ENCODE measurements at regions not wholly inside any gene's neighbourhood (a gene's known extent, or its start where the extent isn't known, plus 50 kb on each side); places are given as distances from the start of the nearest gene placed in this dataset.

DNA sequence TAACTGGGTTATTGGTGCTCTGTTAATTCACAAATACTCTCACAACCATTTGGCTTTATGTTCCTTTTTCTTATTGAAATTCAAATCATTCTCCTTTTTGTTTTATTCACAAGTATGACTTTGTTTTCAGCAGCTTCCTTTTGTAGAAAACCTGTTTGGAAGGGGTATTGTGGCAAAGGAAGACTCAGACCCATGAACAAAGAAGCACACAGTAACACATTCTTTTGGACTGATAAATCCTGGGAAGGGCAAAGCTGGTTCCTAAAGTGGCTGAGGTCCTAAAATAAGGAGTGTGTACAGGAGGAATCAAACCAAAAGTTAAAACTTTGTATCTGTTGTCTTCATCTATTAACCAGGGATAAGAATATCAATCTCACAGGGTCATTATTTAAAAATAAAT is 374.7 kb upstream of the FIGN start:
- DNase-seq (ENCODE audit: low spot score) = no peak
- POLR2A ChIA-PET (ENCODE audit: low non-redundant PET) = no interaction called here
- TF ChIP-seq, protein P1, sequence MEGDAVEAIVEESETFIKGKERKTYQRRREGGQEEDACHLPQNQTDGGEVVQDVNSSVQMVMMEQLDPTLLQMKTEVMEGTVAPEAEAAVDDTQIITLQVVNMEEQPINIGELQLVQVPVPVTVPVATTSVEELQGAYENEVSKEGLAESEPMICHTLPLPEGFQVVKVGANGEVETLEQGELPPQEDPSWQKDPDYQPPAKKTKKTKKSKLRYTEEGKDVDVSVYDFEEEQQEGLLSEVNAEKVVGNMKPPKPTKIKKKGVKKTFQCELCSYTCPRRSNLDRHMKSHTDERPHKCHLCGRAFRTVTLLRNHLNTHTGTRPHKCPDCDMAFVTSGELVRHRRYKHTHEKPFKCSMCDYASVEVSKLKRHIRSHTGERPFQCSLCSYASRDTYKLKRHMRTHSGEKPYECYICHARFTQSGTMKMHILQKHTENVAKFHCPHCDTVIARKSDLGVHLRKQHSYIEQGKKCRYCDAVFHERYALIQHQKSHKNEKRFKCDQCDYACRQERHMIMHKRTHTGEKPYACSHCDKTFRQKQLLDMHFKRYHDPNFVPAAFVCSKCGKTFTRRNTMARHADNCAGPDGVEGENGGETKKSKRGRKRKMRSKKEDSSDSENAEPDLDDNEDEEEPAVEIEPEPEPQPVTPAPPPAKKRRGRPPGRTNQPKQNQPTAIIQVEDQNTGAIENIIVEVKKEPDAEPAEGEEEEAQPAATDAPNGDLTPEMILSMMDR (conservative IDR thresholded peaks at IDR 0.05; ENCODE audit: low read depth) = no peak
- no peak overlapping the region for H3K27ac ChIP-seq
- CTCF ChIA-PET = no interaction called here

DNA sequence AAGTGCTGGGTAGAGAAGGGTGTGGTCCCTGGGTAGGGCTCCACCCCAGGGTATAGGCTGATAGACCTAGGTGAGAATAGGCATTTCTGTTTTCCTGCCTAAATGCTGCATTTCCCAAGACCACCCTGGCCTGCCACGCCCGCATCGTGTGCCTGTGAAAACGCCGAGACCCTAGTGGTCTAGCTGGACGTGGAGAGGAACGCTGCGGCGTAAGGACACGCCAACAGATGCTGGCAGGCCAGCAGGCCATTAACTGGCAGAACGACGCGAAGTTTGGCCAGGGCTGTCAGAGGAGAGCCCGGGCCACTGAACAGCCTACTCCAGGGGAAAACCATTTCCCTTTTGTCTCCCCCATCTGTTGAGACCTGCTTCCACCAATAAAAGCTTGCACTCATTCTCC is 373.2 kb upstream of the FIGN start:
- TF ChIP-seq, protein P1 (conservative IDR thresholded peaks at IDR 0.05; ENCODE audit: low read depth) = no peak
- ChIA-PET CTCF (interaction anchor here (0.9 kb wide), 1 partner anchor 321 kb away, joined by 4 read pairs; no protein-coding TSS in a partner anchor), POLR2A (ENCODE audit: low non-redundant PET) (no interaction called here)
- no peak for DNase-seq (ENCODE audit: low spot score)
- H3K27ac ChIP-seq = no peak overlapping the region

DNA sequence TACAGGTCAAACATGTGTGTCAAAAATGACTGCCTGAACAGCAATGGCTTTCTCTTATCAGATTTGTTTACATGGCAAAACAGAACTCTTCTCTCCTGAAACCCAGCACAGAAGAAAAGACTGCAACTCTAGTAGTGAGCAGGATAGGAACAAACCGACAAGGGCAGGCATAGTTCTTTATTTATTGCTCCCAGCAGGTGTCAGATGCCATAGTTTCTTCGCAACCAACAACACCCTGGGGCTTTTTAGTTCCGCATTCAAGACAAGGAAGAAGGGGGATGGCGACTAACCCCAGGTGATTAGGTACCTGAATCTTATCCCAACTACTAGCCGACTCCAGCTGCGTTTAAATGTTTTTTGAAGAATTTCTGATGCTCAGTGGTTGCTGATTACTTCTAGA is 367.5 kb upstream of the FIGN start:
- TF ChIP-seq, protein P1 (conservative IDR thresholded peaks at IDR 0.05; ENCODE audit: low read depth) = no peak
- CTCF ChIA-PET = no interaction called here
- H3K27ac ChIP-seq = no peak overlapping the region
- DNase-seq (ENCODE audit: low spot score) = no peak
- POLR2A ChIA-PET (ENCODE audit: low non-redundant PET) = no interaction called here

DNA sequence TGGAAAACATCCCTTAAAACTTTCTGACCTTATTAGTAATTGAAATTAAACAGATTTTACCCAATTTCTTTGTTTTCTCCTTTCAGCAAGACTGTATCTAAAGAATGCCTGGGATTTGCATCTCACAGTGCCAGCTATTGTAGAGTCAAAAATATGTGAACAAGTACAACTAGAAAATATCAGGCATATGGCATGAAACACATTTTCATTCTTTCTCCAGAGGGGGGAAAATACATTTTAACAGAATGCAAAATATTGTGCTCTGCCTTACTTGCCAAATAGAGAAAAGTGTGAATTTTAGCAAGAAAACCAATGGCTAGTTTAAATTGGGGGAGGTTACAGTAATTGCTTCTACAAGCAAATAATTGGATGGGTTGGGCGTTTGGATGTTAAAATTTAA is 366.6 kb upstream of the FIGN start:
- DNase-seq (ENCODE audit: low spot score) = no peak
- H3K27ac ChIP-seq = no peak overlapping the region
- ChIA-PET POLR2A (ENCODE audit: low non-redundant PET) (no interaction called here), CTCF (no interaction called here)
- TF ChIP-seq, protein P1 (conservative IDR thresholded peaks at IDR 0.05; ENCODE audit: low read depth) = no peak

DNA sequence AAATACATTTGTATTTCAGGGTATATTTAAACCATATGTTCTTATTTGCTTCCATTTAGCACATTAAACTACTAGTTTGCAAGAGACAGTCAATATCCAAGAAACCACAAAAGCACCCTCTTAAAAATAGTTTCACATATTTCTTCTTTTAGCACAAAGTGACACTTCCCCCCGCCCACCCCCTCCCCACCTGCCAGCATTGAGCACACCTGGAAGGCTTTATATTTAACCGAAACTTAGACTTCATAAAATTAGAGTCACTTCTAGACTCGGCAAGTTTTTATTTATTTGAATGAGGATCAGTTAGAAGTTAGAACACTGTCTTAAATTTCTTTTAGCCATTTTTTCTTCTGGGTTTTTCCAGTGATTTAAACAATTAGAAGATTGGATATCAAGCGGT is 355.9 kb upstream of the FIGN start:
- CTCF ChIA-PET = no interaction called here
- DNase-seq (ENCODE audit: low spot score) = no peak
- TF ChIP-seq, protein P1 (conservative IDR thresholded peaks at IDR 0.05; ENCODE audit: low read depth) = no peak
- POLR2A ChIA-PET (ENCODE audit: low non-redundant PET) = no interaction called here
- no peak overlapping the region for H3K27ac ChIP-seq

DNA sequence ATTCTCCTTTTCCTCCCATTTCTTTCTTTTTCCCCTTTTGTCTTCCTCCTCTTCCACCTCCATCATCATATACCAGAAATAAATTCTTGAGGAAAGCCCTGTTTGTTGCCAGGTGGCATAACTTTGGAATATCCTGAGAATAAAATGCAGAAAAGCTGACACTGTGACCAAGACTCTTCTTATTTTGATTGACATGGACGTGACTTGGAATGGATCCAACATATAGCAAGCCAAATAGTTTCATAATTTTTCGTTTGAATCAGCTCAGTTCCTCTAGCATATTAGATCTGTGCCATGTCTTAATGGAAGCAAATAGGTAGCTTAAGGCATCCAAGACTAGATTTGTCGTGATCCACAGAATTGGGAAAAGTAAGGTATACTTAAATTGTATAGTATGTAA is 354.7 kb upstream of the FIGN start:
- no peak overlapping the region for H3K27ac ChIP-seq
- CTCF ChIA-PET = no interaction called here
- TF ChIP-seq, protein P1 (conservative IDR thresholded peaks at IDR 0.05; ENCODE audit: low read depth) = no peak
- POLR2A ChIA-PET (ENCODE audit: low non-redundant PET) = no interaction called here
- DNase-seq (ENCODE audit: low spot score) = no peak

DNA sequence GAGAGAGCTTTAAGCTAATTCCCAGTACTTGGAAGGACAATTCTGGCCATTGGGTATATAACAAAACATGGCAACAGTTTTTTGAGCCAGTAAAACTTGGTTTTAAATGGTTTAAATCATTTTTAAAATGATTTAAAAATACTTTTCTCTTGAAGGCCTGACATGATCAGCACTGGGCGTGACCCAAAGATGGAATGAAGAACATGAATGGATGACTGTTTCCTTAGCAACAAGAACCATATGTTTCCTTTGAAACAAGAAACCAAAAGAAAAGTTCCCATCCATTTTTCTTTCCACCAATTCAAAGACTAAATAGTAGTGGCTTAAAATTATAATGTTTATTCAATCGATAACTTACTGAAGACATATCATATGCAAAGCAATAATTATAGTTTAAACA is 348.3 kb upstream of the FIGN start:
- TF ChIP-seq, protein P1 (conservative IDR thresholded peaks at IDR 0.05; ENCODE audit: low read depth) = no peak
- DNase-seq (ENCODE audit: low spot score) = no peak
- POLR2A ChIA-PET (ENCODE audit: low non-redundant PET) = no interaction called here
- H3K27ac ChIP-seq = no peak overlapping the region
- CTCF ChIA-PET = no interaction called here

Data from RWPE1 (cell line).